ENCODE measurements at regions not wholly inside any gene's neighbourhood (a gene's known extent, or its start where the extent isn't known, plus 50 kb on each side); places are given as distances from the start of the nearest gene placed in this dataset.

DNA sequence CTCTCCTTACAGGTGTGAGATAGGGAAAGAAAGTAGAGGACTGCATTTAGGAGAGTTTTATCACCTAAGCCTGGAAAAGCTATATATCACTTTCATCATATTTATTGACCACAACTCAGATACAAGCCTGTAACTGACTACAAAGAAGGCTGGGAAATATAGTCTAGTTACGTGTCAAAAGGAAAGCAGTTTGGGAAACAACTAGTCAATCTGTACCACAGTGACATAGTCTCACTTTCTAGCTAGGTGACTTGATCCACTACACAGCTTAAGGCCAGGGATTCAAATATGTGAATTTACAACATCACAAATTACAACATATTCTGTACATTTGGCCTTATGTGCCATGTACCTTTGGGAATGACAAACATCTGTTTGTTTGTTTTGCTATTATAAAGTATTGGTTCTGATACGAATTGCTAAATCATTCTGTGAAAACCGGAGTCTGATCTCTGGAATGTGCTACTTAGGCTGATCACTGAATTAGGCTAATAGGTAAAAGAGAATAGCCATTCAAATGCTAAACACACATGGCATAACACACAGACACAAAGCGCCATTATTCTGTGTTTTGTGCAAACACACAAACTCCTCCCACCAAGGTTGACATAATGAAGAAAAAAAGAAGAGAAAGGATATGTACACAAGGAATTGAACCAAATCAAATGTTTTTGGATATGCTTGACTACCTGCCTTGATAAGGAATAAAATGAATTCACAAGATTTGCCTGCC is 279.8 kb downstream of the DUSP6 start:
- TF ChIP-seq, protein P1, sequence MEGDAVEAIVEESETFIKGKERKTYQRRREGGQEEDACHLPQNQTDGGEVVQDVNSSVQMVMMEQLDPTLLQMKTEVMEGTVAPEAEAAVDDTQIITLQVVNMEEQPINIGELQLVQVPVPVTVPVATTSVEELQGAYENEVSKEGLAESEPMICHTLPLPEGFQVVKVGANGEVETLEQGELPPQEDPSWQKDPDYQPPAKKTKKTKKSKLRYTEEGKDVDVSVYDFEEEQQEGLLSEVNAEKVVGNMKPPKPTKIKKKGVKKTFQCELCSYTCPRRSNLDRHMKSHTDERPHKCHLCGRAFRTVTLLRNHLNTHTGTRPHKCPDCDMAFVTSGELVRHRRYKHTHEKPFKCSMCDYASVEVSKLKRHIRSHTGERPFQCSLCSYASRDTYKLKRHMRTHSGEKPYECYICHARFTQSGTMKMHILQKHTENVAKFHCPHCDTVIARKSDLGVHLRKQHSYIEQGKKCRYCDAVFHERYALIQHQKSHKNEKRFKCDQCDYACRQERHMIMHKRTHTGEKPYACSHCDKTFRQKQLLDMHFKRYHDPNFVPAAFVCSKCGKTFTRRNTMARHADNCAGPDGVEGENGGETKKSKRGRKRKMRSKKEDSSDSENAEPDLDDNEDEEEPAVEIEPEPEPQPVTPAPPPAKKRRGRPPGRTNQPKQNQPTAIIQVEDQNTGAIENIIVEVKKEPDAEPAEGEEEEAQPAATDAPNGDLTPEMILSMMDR (IDR thresholded peaks at IDR 0.05 in 4 of 5, conservative IDR thresholded peaks at IDR 0.05 in 1 of 5): no peak
- no peak for TF ChIP-seq POLR2A (IDR thresholded peaks at IDR 0.05)
